GM18870 (cell line): ENCODE measurements at regions not wholly inside any gene's neighbourhood (a gene's known extent, or its start where the extent isn't known, plus 50 kb on each side); places are given as distances from the start of the nearest gene placed in this dataset.
"Not testable (repeated sequence)": the region's sequence is repeated elsewhere in the genome, so short reads cannot be mapped to it uniquely, and the experiment has no call there.

ENCODE experiments used
- ATAC-seq: cut with Tn5 transposase; IDR thresholded peaks from one replicate; pipeline ENCODE4 v1.9.1; 2021; ENCODE audit warnings: moderate library complexity; ENCODE audit not compliant: unreplicated experiment

DNA sequence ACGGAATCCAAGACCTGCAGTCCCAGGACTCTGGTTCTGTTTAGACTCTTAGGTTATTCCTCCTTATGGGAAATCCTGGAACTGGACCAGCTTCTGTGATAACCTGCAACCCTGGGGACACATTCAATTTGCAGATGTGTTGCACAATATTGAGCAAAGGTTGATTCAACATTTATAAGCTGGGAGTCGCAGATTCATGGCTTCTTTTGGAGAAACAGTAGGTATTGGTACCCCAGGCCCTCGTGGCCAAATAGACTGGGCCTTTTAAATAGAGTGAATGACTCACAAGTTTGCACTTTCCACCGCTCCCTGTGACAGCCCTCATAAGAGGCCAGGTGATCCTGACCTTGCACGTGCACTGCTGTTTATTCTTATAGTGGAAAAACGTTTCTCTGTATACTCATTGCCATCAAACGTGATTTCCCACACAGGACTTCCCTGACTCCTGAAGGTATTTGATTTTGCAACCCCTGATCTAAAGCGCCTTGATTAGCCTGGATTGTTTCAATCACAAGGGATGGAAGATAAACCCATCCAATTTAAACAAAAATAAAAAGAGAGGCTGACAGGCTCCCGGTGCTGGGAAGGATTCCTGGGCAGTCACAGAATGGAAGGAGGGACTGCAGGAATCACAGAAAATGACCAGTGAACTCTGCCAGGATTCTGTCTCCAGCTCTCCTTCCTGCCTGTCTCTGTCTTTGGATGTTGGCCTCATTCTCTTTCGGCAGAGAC, 98.0 kb downstream of the VCPKMT start:
- ATAC-seq, result no peak

DNA sequence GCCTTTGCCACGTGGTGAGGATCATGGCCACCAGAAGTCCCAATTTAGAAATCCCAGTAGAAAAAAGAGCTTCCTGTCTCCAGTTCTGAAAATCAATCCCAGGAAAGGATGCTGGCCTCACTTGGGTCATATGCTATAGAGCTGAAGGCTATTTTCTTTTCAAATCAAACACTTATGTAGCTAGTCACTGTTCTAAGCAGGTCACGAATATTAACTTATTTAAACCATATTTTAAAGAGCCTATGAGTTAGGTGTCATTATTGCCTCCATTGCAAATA, 97.5 kb downstream of the VCPKMT start:
- no peak for ATAC-seq

DNA sequence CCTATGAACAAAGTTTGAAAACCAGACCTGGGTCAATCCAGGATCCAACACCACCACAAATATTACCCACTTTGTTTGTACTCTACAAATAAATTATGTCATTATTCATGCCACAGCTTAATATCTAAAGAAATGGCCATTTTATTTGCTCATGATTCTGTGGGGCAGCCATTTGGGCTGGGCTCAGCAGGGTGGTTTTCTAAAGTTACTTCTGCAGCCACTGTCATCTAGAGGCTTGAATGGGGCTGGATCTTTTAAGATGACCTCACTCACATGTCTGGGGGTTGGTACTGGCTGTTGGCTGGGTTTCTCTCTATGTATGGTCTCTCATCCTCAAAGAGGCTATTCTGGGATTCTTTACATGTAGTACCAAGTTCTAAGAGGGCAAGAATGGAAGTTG, 96.2 kb downstream of the VCPKMT start:
- no peak for ATAC-seq

DNA sequence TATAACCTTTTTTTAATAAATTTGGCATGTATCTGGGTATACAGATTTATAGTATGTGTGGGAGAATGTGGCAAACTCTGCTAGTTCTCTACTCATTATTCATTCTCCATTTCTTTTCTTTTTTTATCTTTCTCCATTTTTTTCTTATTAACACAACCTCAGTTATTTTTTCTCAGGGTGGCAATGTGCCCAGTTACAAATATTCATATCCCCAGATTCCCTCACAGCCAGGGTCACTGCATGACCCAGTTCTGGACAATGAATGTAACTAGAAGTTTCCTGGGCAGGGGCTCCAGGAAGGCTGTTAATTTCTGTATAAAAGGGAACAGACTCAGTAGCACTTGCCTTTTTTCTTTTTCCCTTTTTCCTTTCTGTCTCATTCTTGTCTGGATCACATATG, 95.6 kb downstream of the VCPKMT start:
- ATAC-seq, result no peak

DNA sequence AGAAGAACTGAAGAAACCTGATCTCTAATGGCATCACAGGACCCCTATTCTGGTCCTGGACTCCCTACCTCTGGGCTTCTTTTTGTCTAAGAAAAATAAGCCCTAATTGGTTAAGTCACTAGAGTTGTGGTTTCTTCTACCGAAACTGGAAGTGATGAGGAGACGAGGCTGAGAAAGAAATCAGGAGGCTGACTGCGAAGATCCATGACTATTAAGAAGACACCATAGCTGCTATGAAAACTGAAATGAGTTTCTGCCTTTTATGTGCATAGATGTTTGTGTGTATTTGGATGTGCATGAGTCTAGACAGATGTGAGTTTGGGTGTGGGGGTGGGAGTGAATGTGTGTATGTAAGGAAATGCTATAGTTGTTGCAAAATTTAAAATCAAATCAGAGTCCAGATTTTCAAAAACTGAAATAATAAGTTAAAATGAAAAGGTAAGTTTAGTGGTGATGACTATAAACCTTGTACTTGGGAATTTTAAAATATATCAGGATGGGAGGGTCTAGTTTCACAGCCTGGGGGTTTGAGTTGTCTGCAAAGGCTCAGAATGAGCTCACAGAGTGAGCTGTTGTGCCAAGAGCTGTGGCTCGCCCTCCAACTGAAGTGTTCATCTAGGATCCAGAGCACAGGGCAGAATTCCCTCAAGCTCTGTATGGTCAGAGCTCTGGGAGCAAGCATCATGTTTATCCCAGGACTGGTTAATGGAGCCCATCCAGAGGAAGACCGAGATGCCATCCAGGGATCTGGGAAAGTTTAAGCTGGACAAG, 94.9 kb downstream of the VCPKMT start:
- ATAC-seq, result no peak

DNA sequence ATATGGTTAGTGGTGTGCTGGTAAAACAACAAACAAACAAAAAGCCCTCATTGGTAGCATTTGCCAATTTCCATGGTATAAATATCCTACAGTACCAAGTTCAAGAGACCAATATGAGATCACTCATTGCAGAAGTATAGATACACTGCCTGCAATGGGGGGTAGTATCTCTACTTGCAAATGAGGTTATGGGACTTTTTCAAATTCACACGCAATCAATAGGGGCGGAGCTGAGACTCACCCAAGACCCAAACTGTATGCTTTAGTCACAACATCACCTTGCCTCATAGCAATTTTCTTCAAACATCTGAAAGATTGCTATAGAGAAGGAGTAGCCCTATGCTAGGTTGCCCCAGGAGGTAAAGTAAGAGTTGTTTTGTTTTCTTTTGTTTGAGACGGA, 93.7 kb downstream of the VCPKMT start:
- ATAC-seq, result no peak

DNA sequence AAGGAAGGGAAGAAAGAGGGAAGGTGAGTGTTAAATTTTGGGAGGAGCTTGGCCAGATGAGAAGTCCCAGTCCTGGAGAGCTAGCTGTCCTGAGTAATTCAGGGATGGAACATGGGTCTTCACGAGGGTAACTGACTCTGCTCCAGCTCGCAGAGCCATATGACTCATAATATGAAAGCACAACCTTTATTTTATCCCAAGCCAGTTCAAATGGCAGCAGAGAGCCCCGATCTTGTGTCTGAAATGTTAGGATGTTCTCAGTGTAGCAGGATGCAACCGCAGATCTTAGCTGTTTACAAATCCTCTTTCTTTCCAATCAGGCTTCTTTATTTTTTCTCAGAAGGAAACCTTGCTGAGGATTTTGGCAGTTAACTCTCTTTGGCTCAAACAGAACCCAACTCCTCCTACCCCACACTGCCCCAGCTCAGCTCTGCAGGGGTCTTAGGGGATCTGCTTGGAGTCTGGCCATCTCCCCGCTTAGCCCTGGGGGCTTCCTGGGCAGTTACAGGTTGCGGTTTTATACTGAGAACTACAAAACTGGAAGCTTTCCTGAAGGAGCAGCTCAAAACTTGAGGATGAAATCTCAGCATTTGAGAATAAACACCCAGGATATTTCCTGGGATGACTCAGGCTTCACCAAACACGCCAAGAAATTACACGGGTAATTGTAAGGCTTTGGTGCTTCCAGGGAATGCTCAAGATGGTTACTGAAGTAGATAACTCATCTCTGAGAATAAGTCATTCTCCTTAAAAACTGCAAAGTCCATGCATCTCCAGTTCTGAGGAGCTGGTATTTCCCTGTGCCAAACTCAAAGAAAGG, 92.5 kb downstream of the VCPKMT start:
- ATAC-seq, result no peak

DNA sequence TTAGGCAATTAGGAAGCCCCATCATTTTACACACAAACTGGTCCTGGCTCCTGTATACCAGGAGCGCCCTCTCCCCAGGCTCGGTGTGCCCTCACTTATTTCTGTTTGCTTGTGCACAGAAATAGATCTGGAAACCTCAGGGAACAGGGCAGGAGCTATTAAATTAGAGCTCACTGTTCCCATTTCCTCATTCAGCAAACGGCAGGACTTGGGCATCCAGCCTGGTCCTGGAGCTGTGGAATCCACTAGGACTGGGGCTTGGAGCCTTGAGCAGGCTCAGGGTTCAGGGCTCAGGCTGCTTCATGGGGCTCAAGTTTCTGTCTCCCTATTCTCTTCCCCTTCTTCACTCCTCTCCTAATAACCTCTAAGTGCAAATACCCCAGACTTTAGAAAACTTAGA, 91.3 kb downstream of the VCPKMT start:
- no peak for ATAC-seq

DNA sequence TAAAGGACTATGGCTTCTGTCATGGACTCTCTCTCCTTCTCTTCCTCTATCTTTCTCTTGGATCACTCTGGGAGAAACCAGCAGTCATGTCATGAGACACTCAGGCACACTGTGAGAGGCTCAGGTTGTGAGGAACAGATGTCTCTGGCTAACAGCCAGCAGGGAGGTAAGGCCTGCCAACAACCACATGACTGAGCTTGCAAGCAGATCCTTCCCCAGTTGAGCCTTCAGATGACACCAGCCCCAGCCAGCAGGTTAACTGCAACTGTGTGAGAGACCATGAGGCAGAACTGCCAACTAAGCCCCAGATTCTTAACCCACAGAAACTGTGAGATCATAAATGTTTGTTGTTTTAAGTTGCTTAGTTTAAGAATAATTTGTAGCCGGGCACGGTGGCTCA, 90.6 kb downstream of the VCPKMT start:
- no peak for ATAC-seq

DNA sequence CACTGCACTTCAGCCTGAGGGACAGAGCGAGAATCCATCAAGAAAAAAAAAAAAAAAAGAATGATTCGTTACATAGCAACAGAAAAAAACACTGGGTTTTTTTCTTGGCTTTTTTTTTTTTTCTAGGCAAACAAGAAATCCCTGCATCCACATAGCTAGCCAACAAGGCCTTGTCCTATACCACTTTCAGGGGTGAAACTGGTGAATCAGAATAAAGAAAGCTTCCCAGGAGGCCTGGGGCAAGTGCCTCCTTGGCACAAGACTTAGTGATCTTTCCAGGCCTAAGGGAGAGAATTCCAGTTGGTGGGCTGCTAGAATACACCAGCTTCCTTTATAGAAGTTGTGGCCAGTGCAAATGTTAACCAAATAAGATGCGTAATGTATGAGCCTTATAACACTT, 90.0 kb downstream of the VCPKMT start:
- ATAC-seq, result no peak

DNA sequence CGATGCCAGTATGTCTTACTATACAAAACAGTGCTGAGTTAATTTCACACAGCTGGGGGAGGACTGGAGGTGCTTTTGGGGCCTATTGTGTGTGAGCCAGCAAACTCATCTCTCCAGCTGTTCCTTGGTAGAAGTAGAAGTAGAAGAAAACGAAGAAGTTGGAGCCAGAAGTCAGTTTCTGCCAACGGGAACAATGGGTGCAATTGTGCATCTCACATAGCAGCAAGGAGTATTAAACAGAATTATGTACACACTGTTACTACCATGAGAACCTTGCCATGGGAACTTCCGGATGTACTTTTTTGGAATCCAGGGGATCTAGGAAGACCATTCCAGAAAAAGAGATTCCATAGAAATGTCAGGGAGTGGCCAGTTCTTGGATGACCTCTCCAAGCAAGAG, 88.6 kb downstream of the VCPKMT start:
- no peak for ATAC-seq

DNA sequence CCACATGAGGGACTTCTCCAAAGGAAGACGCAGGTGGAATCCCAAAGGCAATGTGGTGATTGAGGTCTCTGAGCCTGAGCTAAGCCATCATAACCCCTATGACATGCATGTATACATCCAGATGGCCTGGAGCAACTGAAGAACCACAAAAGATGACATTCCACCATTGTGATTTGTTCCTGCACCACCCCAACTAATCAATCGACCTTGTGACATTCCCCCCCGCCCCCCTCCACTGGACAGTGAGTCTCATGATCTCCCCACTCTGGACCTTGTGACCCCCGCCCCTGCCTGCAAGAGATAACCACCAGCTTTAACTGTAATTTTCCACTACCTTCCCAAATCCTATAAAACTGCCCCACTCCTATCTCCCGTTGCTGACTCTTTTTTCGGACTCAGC, 87.9 kb downstream of the VCPKMT start:
- ATAC-seq, result no peak

DNA sequence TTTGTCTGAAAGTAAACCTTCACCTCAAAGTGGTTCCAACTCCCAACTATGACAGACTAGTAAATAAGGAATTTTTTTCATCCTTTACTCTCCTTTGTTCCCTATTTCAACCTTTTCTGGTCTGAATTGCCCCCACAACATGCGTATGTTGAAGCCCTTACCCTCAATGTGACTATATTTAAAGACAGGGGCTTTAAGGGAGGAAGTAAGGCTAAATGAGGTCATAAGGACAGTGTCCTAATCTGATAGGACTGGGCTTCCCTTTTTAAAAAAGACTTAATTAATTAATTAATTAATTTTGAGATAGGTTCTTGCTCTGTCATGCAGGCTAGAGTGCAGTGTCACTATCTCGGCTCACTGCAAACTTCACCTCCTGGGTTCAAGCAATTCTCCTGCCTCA, 86.3 kb downstream of the VCPKMT start:
- ATAC-seq, result no peak

DNA sequence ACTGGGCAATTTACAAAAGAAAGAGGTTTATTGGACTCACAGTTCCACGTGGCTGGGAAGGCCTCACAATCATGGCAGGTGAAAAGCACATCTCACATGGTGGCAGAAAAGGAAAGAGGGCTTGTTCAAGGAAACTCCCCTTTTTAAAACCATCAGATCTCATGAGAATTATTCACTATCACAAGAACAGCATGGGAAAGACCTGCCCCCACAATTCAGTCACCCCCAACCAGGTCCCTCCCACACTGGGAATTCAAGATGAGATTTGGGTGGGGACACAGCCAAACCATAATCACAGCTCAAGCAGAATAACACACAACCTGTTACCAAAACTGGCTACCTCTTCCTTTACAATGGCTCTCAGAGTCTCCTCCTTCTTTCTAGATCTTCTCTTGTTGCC, 85.5 kb downstream of the VCPKMT start:
- ATAC-seq, result not testable (repeated sequence)

DNA sequence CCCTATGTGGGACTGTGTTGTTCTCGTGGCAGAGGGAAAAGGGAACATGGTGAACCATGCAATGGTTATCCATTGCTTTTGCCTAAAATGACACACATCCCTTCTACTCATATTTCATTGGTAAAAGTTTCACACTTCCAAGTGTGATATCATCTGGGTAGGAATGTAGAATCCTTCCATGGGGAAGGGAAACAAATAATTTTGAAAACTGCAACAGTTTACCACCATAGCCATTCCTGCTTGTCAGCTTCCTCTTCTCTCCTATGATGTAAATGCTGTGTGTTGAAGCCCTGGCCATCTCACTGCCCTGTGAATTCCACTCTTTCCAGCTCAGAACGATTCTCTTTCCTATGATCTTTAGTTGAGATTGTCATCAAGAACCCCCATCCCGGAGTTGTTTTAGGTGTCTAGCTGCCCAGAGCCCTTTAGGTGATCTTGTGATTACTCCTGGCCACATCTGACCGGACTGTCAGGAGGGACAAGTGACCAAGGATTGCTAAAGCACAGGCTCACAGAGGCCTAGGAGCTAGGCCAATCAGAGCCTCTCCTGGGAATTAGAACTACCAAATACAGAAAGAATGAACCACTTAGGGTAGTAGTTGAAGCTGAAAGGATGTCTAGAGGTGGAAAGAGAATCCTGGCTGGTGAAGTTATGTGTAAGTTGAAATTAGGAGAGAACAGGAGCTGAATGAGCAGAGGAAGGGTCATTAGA, 84.6 kb downstream of the VCPKMT start:
- no peak for ATAC-seq

DNA sequence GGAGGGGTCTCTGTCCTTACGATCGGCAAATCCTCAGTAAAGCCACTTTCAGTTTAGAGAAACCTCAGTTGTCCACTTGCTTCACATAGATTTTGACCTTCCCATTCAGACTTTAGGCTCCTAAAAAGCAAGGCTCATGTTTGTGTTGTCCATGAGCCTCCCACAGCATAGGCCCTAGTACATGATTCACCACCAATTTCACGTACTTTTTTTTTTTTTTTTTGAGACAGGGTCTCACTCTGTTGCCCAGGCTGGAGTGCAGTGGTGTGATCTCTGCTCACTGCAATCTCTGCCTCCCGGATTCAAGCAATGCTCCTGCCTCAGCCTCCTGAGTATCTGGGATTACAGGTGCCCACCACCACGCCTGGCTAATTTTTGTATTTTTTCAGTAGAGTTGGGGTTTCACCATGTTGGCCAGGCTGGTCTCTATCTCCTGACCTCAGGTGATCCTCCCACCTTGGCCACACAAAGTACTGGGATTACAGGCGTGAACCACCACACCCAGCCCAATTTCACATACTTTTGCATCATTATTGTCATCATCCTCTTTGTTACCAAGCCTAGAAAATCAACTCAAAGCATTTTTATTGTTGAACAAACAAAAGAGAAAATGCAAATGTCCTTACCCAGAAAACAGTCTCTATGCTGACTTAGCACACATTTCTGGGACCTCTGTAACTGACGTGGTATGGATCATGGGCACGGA, 83.8 kb downstream of the VCPKMT start:
- ATAC-seq, result not testable (repeated sequence)

DNA sequence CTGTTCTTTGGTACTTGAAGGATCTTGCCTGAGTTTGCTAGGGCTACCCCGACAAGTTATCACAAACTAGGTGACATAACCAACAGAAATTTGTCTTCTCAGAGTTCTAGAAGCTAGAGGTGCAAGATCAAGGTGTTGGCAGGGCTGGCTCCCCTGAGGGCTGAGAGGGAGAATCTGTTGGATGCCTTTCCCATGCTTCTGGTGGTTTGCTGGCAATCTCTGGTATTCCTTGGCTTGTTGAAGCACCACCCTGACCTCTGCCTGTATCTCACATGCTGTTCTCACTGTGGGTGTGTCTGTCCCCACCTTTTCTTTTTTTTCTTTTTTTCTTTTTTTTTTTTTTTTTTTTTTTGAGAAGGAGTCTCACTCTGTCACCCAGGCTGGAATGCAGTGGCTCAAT, 81.2 kb downstream of the VCPKMT start:
- no peak for ATAC-seq

DNA sequence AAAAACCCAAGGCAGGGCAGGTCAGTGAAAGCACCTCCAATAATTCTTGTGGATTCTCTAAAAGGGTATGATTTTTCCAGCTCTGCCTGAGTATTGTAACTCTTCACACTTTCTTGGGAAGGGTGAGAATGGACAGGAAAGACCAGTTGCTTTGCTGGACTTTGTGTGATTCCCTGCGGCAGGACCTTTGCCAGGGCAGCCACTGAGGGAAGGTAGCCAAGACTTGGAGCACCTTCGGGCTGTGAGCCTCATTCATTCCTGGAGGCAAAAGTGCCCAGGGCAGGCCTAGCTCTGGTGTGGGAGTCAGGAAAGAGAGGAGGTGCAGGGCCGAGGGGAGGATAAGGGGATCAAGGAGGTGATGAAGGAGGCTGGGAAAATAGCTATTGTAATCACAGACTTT, 80.2 kb downstream of the VCPKMT start:
- no peak for ATAC-seq

DNA sequence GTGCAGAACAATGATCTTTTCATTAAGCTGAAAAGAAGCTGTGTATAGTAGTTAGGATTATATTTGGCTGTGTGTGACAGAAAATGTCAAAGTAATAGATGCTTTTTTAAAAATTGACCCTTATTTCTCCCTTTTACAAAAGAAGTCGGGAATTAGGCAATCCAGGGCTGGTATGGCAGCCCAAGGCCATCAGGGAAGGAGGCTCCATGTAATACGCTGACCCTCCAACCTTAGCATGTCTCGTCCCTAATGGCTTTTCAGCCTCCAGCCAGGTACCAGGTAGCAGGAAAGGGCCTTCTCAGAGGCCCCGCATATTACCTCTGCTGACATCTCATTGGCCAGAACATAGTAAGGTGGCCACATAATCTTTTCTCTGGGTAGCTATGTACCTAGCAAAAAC, 79.7 kb downstream of the VCPKMT start:
- ATAC-seq, result no peak

DNA sequence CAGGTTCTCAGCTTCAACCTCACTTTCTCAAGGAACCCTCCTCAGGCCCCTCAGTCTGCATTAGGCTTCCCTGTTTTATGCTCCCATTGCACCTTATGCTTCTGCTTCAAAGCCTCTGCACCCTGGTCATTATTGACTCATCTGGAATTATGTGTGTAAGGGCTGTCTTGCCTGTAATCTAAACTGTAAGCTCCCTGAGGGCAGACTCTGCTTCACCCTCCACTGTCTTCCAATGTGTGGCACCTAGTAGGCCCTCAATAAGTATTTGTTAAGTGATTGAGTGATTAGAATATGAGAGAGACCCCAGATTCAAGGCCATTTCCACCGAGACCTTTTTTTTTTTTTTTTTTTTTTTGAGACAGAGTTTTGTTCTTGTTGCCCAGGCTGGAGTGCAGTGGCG, 79.1 kb downstream of the VCPKMT start:
- ATAC-seq, result no peak

DNA sequence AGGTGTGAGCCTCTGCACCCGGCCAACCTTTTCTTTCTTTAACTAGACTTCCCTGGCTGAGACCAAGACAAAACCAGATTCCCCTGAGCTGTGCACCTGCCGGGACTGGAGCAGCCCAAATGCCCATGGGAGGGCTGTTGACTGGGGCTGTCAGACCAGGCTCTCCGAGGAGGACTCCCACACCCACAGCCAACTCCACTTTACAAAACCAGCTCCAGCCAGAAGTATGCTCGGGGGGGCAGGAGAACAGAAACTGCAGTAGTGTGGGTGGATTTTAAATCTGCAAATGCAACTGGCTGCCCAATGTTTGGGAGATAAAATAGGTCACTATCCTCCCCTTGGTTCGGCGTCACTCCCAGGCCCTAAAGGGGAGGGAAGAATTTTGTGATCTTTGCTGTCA, 78.5 kb downstream of the VCPKMT start:
- no peak for ATAC-seq
